Activated T-helper 17 cell treated with anti-CD3 and anti-CD28 coated beads, Interleukin-2, amount 50 U/mL, for 72 hours (primary cell): ENCODE measurements at regions not wholly inside any gene's neighbourhood (a gene's known extent, or its start where the extent isn't known, plus 50 kb on each side); places are given as distances from the start of the nearest gene placed in this dataset.

Source experiments
- ATAC-seq: fragments of 150-1000 bp; cut with Tn5 transposase; replicated peaks from 2 replicates; pipeline ENCODE4 v1.10.0; 2021; ENCODE audit warnings: mild to moderate bottlenecking, moderate library complexity
- H3K27ac Mint-ChIP-seq: one replicate; pipeline ENCODE4 v1.8.0; 2022; ENCODE audit warnings: mixed read lengths
- H3K27me3 Mint-ChIP-seq: one replicate; pipeline ENCODE4 v1.8.0; 2022; ENCODE audit warnings: mixed read lengths
- H3K36me3 Mint-ChIP-seq: one replicate; pipeline ENCODE4 v1.8.0; 2022; ENCODE audit warnings: low read depth, mild to moderate bottlenecking, mixed read lengths
- H3K4me1 Mint-ChIP-seq: one replicate; pipeline ENCODE4 v1.8.0; 2022; ENCODE audit warnings: mixed read lengths
- H3K4me3 Mint-ChIP-seq: one replicate; pipeline ENCODE4 v1.8.0; 2022; ENCODE audit warnings: mild to moderate bottlenecking, mixed read lengths
- H3K9me3 Mint-ChIP-seq: one replicate; pipeline ENCODE4 v1.8.0; 2022; ENCODE audit warnings: mixed read lengths

GRCh38 chr4:152148057-152148456, 387.2 kb upstream of the GATB start:
- H3K4me3 Mint-ChIP-seq, result no peak overlapping the region
- H3K36me3 Mint-ChIP-seq, result no peaks in the 10 kb centered on the region
- no peak for ATAC-seq
- H3K4me1 Mint-ChIP-seq, result no peaks in the 10 kb centered on the region
- no peaks in the 10 kb centered on the region for H3K27me3 Mint-ChIP-seq
- H3K9me3 Mint-ChIP-seq, result peaks cover 13% of the 10 kb centered on the region
- H3K27ac Mint-ChIP-seq, result no peak overlapping the region

- Mint-ChIP-seq H3K27ac (no peak overlapping the region), H3K4me3 (no peak overlapping the region)
- ATAC-seq, result no peak
Measured at GRCh38 chr4:152146244-152146643, 385.4 kb upstream of the GATB start.

DNA sequence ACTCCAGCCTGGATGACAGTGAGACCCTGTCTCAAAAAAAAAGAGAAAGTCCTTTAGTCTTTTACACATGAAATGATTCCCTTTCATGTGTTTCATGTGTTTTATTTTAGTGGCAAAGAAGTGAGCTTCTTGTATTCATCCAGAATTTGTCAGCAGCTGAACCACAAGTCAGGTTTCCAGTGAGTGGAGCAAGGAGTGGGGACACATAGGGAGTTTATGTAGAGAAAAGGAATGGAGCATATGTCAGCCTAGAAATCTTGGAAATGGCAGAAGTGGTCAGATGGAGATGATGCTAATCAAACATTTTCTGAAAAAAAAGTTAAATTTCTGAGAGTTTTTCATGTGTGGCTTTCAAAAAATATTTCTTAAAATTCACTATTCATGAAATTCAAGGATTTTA, 383.0 kb upstream of the GATB start:
- no peak for ATAC-seq
- H3K4me3 Mint-ChIP-seq, result no peak overlapping the region
- H3K9me3 Mint-ChIP-seq, result peaks cover 13% of the 10 kb centered on the region
- peaks cover 2% of the 10 kb centered on the region for H3K4me1 Mint-ChIP-seq
- no peaks in the 10 kb centered on the region for H3K27me3 Mint-ChIP-seq
- H3K36me3 Mint-ChIP-seq, result no peaks in the 10 kb centered on the region
- H3K27ac Mint-ChIP-seq, result no peak overlapping the region

More at GRCh38 chr4:152146244-152146643, 385.4 kb upstream of the GATB start:
- Mint-ChIP-seq H3K27me3 (no peaks in the 10 kb centered on the region), H3K9me3 (peaks cover 13% of the 10 kb centered on the region), H3K36me3 (no peaks in the 10 kb centered on the region), H3K4me1 (no peaks in the 10 kb centered on the region)

DNA sequence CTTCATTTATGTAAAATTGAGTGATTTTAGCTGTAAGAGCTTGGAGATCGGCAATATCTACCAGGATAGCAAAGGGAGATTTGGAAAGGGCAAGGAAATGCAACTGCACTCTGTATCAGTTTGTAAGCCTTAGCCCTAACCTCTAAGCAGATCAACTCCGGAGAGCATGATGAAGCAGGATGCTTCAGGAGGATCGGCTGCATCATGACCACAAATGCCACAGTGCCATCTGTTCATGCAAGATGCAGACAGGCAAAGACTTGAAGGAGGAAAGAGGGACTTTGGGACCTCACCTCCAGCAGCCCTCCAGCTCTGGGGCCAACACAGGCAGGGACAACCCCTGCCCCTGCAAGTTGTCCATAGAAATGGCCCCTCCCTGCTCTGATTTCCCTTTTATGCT, 377.6 kb upstream of the GATB start:
- no peak overlapping the region for H3K27ac Mint-ChIP-seq
- no peaks in the 10 kb centered on the region for H3K9me3 Mint-ChIP-seq
- no peak overlapping the region for H3K4me3 Mint-ChIP-seq
- ATAC-seq, result peak; percentile 71
- peaks cover 16% of the 10 kb centered on the region for H3K4me1 Mint-ChIP-seq
- H3K27me3 Mint-ChIP-seq, result no peaks in the 10 kb centered on the region
- H3K36me3 Mint-ChIP-seq, result no peaks in the 10 kb centered on the region

GRCh38 chr4:152132776-152133175, 372.0 kb upstream of the GATB start:
- no peak overlapping the region for H3K4me3 Mint-ChIP-seq
- no peaks in the 10 kb centered on the region for H3K27me3 Mint-ChIP-seq
- H3K9me3 Mint-ChIP-seq, result no peaks in the 10 kb centered on the region
- no peak for ATAC-seq
- peak overlapping the region; percentile 52 for H3K27ac Mint-ChIP-seq
- no peaks in the 10 kb centered on the region for H3K36me3 Mint-ChIP-seq
- H3K4me1 Mint-ChIP-seq, result peaks cover 17% of the 10 kb centered on the region

GRCh38 chr4:152128356-152128755, 367.5 kb upstream of the GATB start:
- no peak overlapping the region for H3K4me3 Mint-ChIP-seq
- H3K27ac Mint-ChIP-seq, result no peak overlapping the region
- no peaks in the 10 kb centered on the region for H3K27me3 Mint-ChIP-seq
- ATAC-seq, result no peak
- no peaks in the 10 kb centered on the region for H3K36me3 Mint-ChIP-seq
- H3K4me1 Mint-ChIP-seq, result peaks cover 32% of the 10 kb centered on the region
- peaks cover 13% of the 10 kb centered on the region for H3K9me3 Mint-ChIP-seq

DNA sequence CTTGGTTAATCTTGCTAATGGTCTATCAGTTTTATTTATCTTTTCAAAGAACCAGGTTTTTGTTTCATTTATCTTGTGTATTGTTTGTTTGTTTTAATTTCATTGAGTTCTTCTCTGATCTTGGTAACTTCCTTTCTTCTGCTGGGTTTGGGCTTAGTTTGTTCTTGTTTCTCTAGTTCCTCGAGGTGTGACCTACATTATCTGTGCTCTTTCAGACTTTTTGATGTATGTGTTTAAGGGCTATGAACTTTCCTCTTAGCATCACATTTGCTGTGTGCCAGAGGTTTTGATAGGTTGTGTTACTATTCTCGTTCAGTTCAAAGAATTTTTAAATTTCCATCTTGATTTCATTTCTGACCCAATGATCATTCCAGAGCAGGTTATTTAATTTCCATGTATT, 365.4 kb upstream of the GATB start:
- peaks cover 28% of the 10 kb centered on the region for H3K4me1 Mint-ChIP-seq
- H3K27ac Mint-ChIP-seq, result peak overlapping the region; percentile 48
- ATAC-seq, result no peak
- peak overlapping the region; percentile 3 for H3K4me3 Mint-ChIP-seq
- no peaks in the 10 kb centered on the region for H3K27me3 Mint-ChIP-seq
- peaks cover 17% of the 10 kb centered on the region for H3K9me3 Mint-ChIP-seq
- H3K36me3 Mint-ChIP-seq, result no peaks in the 10 kb centered on the region

GRCh38 chr4:152118819-152119553, 358.2 kb upstream of the GATB start:
- peaks cover 18% of the 10 kb centered on the region for H3K9me3 Mint-ChIP-seq
- H3K27ac Mint-ChIP-seq, result no peak overlapping the region
- no peaks in the 10 kb centered on the region for H3K36me3 Mint-ChIP-seq
- no peak overlapping the region for H3K4me3 Mint-ChIP-seq
- H3K27me3 Mint-ChIP-seq, result no peaks in the 10 kb centered on the region
- peaks cover 31% of the 10 kb centered on the region for H3K4me1 Mint-ChIP-seq
- no peak for ATAC-seq

GRCh38 chr4:152117933-152118507, 357.2 kb upstream of the GATB start:
- Mint-ChIP-seq H3K4me1 (peaks cover 38% of the 10 kb centered on the region), H3K4me3 (no peak overlapping the region), H3K9me3 (peaks cover 10% of the 10 kb centered on the region), H3K36me3 (no peaks in the 10 kb centered on the region), H3K27me3 (no peaks in the 10 kb centered on the region), H3K27ac (peak overlapping the region; percentile 90)
- no peak for ATAC-seq

DNA sequence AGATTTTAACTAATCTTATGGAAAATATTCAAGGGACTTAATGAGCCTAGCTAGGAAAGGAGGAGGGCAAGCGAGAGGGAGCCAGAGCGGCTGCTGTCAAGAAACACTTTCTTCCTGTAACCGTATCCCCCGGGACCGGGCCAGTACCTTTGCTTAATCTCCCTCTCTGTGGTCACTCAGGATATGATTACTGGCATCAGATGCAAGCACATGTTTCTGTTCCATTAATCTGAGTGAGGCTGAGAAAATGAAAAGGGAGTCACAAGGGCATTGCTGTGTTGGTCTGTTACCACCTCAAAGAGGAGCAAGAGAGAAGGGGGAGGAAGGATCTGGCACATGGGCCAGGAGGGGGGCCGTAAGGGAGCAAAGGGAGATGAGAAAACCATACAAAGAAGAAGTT, 356.7 kb upstream of the GATB start:
- no peaks in the 10 kb centered on the region for H3K36me3 Mint-ChIP-seq
- H3K9me3 Mint-ChIP-seq, result peaks cover 7% of the 10 kb centered on the region
- H3K4me1 Mint-ChIP-seq, result peaks cover 43% of the 10 kb centered on the region
- H3K4me3 Mint-ChIP-seq, result no peak overlapping the region
- peak overlapping the region; percentile 90 for H3K27ac Mint-ChIP-seq
- H3K27me3 Mint-ChIP-seq, result no peaks in the 10 kb centered on the region
- ATAC-seq, result no peak

GRCh38 chr4:152117054-152117453, 356.2 kb upstream of the GATB start:
- H3K4me1 Mint-ChIP-seq, result peaks cover 48% of the 10 kb centered on the region
- no peak for ATAC-seq
- H3K27ac Mint-ChIP-seq, result peak overlapping the region; percentile 90
- peak overlapping the region; percentile 76 for H3K4me3 Mint-ChIP-seq
- no peaks in the 10 kb centered on the region for H3K36me3 Mint-ChIP-seq
- no peaks in the 10 kb centered on the region for H3K27me3 Mint-ChIP-seq
- peaks cover 7% of the 10 kb centered on the region for H3K9me3 Mint-ChIP-seq

- Mint-ChIP-seq H3K4me1 (peaks cover 51% of the 10 kb centered on the region), H3K27ac (peak overlapping the region; percentile 90), H3K36me3 (no peaks in the 10 kb centered on the region), H3K9me3 (peaks cover 7% of the 10 kb centered on the region), H3K4me3 (peak overlapping the region; percentile 76), H3K27me3 (no peaks in the 10 kb centered on the region)
- peak; percentile 50 for ATAC-seq
Measured at GRCh38 chr4:152115794-152116193, 355.0 kb upstream of the GATB start.

- Mint-ChIP-seq H3K4me3 (peak overlapping the region; percentile 76), H3K36me3 (no peaks in the 10 kb centered on the region), H3K27me3 (no peaks in the 10 kb centered on the region), H3K4me1 (peaks cover 51% of the 10 kb centered on the region), H3K27ac (peak overlapping the region; percentile 90), H3K9me3 (peaks cover 7% of the 10 kb centered on the region)
- no peak for ATAC-seq
Measured at GRCh38 chr4:152115118-152115517, 354.3 kb upstream of the GATB start.

- Mint-ChIP-seq H3K36me3 (no peaks in the 10 kb centered on the region), H3K27me3 (no peaks in the 10 kb centered on the region), H3K9me3 (peaks cover 7% of the 10 kb centered on the region), H3K4me1 (peaks cover 51% of the 10 kb centered on the region), H3K27ac (peak overlapping the region; percentile 90), H3K4me3 (peak overlapping the region; percentile 76)
- ATAC-seq, result no peak
Measured at GRCh38 chr4:152114562-152114961, 353.8 kb upstream of the GATB start.

DNA sequence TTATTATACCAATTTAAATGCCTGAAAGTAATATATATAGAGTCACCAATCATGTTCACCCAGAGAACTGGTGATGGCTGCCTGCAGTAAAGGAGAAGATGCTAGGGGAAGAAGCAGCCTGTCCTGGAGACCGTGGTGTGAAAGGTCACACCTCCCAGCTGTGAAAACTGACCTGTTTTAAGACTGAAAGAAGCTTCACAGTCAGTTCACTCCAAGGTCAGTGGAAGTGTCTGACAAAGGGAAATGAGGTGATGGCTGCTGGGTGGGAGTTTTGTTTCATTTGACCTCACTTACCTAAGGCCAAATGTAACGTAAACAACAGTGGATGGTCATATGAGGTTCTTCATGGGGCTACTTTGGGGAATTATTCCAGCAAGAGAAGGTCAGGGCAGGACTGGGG, 352.1 kb upstream of the GATB start:
- peaks cover 54% of the 10 kb centered on the region for H3K4me1 Mint-ChIP-seq
- H3K36me3 Mint-ChIP-seq, result no peaks in the 10 kb centered on the region
- no peak overlapping the region for H3K4me3 Mint-ChIP-seq
- H3K27me3 Mint-ChIP-seq, result no peaks in the 10 kb centered on the region
- peaks cover 7% of the 10 kb centered on the region for H3K9me3 Mint-ChIP-seq
- peak overlapping the region; percentile 36 for H3K27ac Mint-ChIP-seq
- peak; percentile 60 for ATAC-seq
